GM08714 (cell line): ENCODE measurements at regions not wholly inside any gene's neighbourhood (a gene's known extent, or its start where the extent isn't known, plus 50 kb on each side); places are given as distances from the start of the nearest gene placed in this dataset.

Source experiments
- H3K4me3 ChIP-seq: fragments of 200-500 bp; sonication (Bioruptor generic); 2 replicates; pipeline ENCODE4 v1.5.1; 2014; ENCODE audit warnings: mild to moderate bottlenecking, low read length, inconsistent platforms
- ZNF274 ChIP-seq: IDR thresholded peaks from 2 replicates; pipeline ENCODE4 v1.6.1; 2012; ENCODE audit warnings: mild to moderate bottlenecking, low read depth, low read length

GRCh38 chr19:31947436-31948115, 397.8 kb upstream of the ZNF507 start:
- no peak for TF ChIP-seq ZNF274
- H3K4me3 ChIP-seq: no peak overlapping the region

DNA sequence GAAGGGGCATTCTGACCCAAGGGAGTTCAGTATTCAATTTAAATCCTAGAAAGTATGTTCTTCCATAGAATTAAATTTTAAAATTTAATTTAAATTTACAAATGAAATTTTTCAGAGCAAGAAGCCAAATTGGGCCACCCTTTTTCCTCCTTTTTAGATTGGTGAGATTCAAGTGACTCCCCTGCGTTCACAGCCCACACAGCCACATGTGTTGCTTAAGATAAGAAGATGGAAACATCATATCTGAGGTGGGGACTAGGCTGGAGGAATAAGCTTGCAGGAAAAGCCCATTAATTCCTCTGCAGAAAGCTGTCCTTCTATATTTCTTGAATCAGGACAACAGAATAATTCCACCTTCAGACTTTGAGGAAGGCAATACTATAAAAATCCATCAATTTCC, 392.7 kb upstream of the ZNF507 start:
- TF ChIP-seq ZNF274: no peak
- no peak overlapping the region for H3K4me3 ChIP-seq

DNA sequence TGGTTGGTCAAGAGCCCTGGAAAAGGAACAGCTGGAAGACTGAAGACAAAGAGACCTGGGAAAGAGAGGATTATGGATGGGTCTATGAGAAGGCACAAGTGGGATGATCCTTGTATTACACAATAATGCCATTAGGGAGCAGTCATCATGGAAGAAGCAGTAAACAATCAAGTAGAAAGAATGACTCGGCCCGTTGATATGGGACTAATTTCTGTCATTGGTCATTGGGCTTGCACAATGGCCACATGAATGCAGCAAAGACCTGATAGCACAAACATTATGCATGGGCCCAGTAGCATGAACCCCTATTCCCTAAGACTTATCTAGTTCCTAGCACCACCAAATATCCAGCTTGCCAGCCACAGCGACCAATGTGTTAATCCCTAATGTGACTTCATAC, 390.3 kb upstream of the ZNF507 start:
- no peak overlapping the region for H3K4me3 ChIP-seq
- TF ChIP-seq ZNF274: no peak

DNA sequence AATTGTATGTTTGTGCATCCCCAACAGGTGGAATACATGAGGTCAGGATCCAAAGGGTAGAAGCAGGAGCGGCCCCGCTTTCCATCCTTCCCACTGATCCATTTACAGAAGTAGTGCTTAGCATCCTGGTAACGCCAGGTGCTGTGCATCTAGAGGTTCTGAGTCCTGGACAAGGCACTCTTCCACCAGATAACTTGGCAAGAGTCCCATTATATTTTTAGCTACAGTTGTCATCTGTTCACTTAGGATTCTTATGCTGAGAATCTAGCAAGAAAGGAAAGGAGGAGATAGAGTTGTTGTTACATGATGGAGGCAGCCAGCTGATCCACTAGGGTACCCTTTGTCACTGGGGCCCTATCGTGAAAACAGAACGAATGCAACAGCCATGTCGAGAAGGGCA, 389.5 kb upstream of the ZNF507 start:
- H3K4me3 ChIP-seq: no peak overlapping the region
- no peak for TF ChIP-seq ZNF274

- H3K4me3 ChIP-seq: no peak overlapping the region
- TF ChIP-seq ZNF274: no peak
Measured at GRCh38 chr19:31956771-31957392, 388.5 kb upstream of the ZNF507 start.

GRCh38 chr19:31957711-31958110, 387.7 kb upstream of the ZNF507 start:
- TF ChIP-seq ZNF274: no peak
- H3K4me3 ChIP-seq: no peak overlapping the region

DNA sequence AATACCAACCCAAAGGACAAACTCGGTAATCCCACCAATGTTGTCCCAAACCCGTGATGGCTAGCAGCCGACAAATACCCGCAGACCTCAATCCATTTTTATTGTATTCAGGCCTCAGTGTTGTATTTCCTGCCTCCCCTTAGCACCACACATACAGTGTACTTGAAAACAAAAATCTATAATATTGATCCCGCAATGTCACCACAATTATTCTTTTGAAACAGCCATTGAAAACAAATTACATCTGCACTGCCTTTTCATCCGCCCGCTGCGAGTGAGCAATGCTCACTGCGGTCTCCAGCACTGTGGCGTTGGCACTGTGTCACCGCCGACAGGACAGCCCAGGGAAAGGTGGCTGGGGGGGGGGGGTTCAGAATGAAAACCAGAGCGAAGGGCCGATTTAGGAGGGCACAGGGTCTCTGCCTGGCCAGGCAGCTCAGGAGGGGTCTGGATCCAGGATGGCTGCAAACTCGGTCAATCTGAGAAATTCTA, 385.8 kb upstream of the ZNF507 start:
- H3K4me3 ChIP-seq: no peak overlapping the region
- TF ChIP-seq ZNF274: no peak

DNA sequence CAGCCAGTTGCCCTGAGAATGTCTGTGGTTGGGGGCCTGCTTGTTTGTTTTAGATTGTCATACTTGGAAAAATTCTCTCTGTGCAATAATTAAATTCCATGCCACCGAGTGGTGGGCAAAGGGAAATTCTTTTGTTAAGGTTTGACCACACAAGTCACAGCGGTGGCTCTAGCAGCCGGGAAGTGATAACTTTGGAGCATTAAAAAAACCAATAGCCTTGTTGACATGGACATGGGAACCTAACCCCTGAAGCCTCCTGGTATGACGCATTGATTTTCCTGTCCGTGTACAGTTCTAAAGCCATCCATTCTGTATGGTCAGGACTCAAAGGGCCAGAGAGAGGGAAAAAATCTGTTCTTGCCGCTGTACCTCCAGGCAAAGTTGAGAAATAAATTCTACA, 384.9 kb upstream of the ZNF507 start:
- no peak for TF ChIP-seq ZNF274

GRCh38 chr19:31961191-31961590, 384.2 kb upstream of the ZNF507 start:
- H3K4me3 ChIP-seq: no peak overlapping the region
- TF ChIP-seq ZNF274: no peak

More for the DNA sequence above, 384.9 kb upstream of the ZNF507 start:
- H3K4me3 ChIP-seq: no peak overlapping the region

DNA sequence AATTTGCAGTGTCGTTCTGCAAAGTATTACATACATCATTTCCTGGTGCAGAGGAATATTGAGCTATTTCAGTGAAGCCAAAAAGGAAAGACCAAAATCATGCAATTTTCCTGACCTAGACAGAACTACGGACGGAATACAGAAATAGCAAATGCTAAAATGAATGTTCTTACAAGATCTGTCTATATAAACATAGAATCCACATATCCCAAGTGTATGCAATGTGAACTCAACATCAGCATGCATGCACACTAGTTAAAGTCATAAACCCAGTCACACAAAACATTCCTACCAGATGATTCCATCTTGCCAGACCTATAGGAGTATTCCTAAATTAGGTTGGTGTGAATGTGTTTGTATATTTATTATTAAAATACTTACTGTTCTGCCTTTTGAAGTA, 383.7 kb upstream of the ZNF507 start:
- H3K4me3 ChIP-seq: no peak overlapping the region
- TF ChIP-seq ZNF274: no peak

GRCh38 chr19:31962561-31962996, 382.8 kb upstream of the ZNF507 start:
- TF ChIP-seq ZNF274: no peak

DNA sequence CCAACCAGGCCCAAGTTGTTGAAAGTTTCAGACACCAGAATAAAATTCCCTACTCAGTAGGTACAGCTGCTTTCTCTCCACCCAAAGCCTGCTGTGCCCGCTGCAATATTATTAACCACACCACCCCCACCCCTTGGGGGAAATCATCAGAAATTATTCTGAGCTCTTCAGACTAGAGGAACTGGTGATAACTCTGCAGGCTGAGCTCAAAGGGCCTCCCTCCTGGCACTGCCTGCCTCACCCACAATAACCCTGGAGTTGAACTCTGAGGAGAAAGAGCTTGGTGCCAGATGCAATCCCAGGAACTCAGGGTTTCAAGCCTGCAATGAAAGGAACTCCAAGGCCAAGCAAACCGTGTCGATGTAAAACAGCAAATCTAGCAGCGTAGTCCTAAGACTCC, 381.7 kb upstream of the ZNF507 start:
- TF ChIP-seq ZNF274: no peak
- no peak overlapping the region for H3K4me3 ChIP-seq

More at GRCh38 chr19:31962561-31962996, 382.8 kb upstream of the ZNF507 start:
- no peak overlapping the region for H3K4me3 ChIP-seq

- no peak for TF ChIP-seq ZNF274
Measured at GRCh38 chr19:31969016-31969415, 376.4 kb upstream of the ZNF507 start.

DNA sequence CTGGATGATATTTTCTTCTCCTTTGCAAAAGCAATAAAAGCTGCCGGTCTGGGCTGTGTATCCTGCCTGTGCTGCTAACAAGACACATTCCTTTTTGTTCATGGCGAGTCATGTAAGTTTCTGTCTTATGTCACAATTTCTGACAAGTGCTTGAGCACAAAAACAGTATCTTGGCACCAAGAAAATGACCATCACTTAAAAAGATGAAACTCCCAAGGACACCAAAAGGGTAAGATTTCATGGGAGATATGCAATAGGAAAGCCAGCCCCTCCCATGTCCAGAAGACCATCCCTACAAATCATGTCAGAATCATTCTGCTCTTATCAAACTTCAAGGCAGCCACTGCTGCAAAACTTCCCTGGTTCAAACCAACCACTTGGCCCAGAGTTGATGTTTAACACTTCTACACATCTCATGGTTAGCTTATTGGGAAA, 375.4 kb upstream of the ZNF507 start:
- H3K4me3 ChIP-seq: no peak overlapping the region
- no peak for TF ChIP-seq ZNF274

More at GRCh38 chr19:31969016-31969415, 376.4 kb upstream of the ZNF507 start:
- no peak overlapping the region for H3K4me3 ChIP-seq

DNA sequence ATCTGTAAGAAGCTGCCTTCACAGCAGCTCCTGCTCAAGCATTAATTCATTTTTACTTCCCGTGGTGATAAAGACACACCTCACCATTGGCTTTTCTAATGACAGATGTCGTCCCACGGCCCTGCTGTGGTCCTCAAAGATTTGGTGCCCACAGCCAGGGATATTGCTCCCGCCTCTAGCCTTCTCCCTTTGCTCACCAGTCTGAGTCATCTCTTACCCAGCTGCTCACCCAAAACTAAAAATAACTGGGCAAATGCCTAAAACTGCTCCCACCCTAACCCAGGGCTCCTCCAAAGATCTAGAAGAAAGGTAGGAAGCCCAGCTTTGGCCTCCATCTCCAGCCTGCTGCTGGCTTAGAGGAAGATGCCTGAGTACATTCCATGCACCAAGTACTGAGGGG, 371.1 kb upstream of the ZNF507 start:
- no peak for TF ChIP-seq ZNF274
- H3K4me3 ChIP-seq: no peak overlapping the region

DNA sequence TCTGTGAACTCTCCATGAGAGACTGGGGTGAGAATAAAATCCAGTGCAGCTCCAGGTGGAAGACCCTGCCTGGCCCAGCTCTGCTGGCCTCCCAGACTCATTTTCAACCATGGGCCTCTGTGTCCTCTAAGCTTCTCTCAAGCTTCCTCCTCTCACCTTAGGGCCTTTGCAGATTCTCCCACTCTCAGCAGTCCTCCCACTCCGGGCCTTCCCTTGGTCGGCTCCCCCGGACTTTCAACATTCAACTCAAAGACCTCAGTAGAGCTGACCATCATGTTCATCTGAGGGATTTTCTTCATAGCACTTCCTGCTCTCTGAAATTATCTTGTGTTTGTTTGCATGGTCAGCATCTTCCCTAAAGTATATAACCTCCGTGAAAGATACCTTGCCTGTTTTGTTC, 370.5 kb upstream of the ZNF507 start:
- H3K4me3 ChIP-seq: no peak overlapping the region
- TF ChIP-seq ZNF274: no peak
